GM19238 (cell line): ENCODE measurements at regions not wholly inside any gene's neighbourhood (a gene's known extent, or its start where the extent isn't known, plus 50 kb on each side); places are given as distances from the start of the nearest gene placed in this dataset.
"Not testable (repeated sequence)": the region's sequence is repeated elsewhere in the genome, so short reads cannot be mapped to it uniquely, and the experiment has no call there.

Experiments
- DNase-seq: peaks from one replicate; pipeline ENCODE4 v3.0.0; 2011; ENCODE audit warnings: low spot score; ENCODE audit not compliant: insufficient read length

GRCh38 chr1:213531369-213532310, 456.1 kb upstream of the PROX1 start:
- DNase-seq = no peak

GRCh38 chr1:213533125-213533524, 454.6 kb upstream of the PROX1 start:
- DNase-seq = no peak

DNA sequence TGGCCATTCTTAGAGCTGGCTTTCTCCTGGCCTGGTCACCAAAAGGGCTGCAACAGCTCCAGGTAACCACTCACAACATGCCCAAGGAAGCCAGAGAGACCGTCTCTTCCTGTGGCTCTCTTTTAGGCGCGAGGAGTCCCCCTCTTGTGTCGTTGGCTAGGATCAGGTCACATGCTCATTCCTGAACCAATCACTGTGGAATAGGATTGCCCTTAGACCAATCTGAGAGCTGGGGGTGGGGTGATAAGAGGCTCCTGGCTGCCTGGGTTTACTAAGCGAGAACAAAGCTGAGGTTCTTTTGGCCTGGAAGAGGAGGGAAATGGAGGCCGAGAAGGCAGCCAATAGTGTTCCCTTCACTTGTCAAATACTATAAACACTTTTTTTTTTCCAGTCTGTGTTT, 452.1 kb upstream of the PROX1 start:
- DNase-seq = no peak

- no peak for DNase-seq
Observed at GRCh38 chr1:213538251-213538650, 449.5 kb upstream of the PROX1 start.

GRCh38 chr1:213539464-213539863, 448.3 kb upstream of the PROX1 start:
- no peak for DNase-seq

- no peak for DNase-seq
Observed at GRCh38 chr1:213541641-213542040, 446.1 kb upstream of the PROX1 start.

DNA sequence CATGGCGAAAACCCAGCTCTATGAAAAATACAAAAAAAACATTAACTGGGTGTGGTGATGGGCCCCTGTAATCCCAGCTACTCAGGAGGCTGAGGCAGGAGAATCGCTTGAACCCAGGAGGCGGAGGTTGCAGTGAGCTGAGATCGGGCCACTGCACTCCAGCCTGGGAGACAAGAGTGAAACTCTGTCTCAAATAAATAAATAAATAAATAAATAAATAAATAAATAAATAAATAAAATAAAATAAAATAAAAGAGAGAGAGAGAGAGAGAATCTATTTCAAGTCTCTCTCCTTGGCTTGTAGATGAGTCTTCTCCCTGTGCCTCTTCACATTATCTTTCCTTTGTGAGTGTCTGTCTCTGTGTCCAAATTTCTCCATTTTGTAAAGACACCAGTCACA, 442.6 kb upstream of the PROX1 start:
- DNase-seq = not testable (repeated sequence)

- DNase-seq = no peak
Observed at GRCh38 chr1:213549982-213550381, 437.8 kb upstream of the PROX1 start.

DNA sequence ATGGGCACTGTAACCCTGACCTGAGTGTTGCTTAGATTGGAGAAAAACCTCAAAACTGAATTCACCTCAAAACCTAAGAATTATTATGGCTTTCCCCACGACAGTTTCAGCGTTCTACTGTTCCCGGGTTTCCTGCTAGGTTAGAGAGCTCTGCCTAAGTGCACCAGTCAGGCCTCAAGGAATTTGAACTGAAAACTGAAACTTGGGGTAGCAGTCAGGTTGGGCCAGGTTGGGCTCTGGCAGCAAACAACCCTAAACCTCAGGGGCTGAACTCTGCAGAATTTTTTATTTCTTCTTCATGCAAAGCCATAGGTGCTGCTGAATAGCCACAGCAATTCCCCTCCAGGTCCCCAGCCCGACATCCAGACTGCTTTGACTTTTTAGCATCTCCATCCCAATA, 437.0 kb upstream of the PROX1 start:
- no peak for DNase-seq

- no peak for DNase-seq
Observed at GRCh38 chr1:213552045-213552444, 435.7 kb upstream of the PROX1 start.

GRCh38 chr1:213560226-213560625, 427.5 kb upstream of the PROX1 start:
- no peak for DNase-seq

DNA sequence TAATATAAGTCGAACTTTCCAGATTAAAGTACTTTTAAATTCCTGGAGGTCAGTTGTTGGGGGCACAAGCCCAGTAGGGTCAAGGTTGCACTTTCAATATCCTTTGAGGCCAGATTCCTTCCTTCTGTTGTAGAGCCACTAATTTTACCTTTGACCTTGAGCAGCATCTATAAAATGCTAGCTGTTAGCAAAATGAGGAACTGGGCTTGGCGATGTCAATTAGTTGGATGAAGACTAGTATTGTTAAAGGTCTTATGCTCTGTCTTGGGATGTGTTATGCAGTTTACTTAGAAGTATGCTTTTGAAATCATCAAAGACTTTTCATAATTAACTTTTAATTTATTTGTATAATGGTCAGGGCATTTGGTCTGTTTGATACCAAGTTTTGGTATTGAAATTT, 425.9 kb upstream of the PROX1 start:
- DNase-seq = no peak

DNA sequence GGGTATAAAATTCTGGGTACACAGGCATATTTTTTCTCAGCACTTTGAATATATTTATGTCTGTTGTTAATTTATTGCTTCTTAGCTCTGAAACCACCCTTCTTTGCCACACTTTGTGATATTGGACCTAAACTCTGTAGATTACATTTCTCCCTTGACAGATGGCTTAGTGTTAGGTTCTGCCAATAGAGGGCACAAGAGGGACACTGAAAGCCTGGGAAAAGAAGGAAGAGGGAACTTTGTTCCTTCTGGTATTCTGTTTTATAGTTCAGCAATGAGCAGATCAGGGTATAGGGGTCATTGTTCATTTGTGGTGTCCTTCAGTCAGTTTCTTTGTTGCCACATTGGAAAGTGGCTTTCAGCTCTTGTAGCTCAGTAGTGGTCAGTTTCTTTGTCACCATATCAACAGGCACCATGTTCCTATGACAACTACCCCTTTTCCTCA, 423.5 kb upstream of the PROX1 start:
- DNase-seq = no peak

DNA sequence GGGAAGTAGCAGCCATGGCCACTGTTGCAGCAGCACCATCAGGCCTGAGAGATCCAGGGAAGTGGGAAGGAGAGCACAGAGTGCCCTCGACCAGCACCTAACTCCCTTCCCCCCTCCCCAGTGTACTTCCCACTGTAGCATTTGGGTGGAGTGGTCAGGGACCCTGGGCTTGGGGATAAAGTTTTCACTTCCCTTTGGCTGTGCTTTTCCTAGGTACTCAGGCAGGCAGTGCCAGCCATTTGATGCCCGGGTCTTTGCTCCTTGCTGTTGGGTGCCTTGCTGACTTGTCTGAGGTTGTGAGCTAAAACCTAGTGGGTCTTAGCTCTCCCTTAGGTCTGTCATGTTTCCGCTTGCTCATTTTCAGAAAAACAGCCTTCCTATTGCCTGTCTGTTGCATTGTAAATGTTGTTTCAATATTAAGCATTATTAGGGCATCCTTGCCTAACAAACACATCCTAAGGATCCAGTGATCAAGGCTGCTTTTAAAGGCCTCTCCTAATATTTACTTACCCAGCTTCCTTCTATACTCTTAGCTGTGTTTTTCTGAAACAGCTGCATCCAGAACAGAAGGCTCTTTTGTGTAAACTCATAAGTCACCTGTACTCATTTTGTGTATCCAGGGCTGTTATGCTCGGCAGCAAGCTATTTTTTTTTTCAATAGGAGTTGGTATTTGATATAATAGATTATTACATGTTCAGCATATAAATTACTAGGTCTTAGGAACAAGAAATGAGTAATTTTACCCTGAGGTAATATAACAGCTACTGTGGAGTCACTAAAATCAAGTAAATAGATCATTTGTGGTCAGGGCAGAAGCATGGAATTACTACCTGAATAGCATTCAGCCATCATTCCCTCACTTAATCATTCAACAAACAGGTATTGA, 418.6 kb upstream of the PROX1 start:
- no peak for DNase-seq

GRCh38 chr1:213569816-213570150, 418.0 kb upstream of the PROX1 start:
- DNase-seq = no peak

GRCh38 chr1:213570487-213570886, 417.3 kb upstream of the PROX1 start:
- no peak for DNase-seq

- DNase-seq = no peak
Observed at GRCh38 chr1:213571419-213571818, 416.4 kb upstream of the PROX1 start.

- no peak for DNase-seq
Observed at GRCh38 chr1:213571843-213572242, 415.9 kb upstream of the PROX1 start.

GRCh38 chr1:213572912-213573647, 414.7 kb upstream of the PROX1 start:
- no peak for DNase-seq

- no peak for DNase-seq
Observed at GRCh38 chr1:213573648-213574009, 414.1 kb upstream of the PROX1 start.

DNA sequence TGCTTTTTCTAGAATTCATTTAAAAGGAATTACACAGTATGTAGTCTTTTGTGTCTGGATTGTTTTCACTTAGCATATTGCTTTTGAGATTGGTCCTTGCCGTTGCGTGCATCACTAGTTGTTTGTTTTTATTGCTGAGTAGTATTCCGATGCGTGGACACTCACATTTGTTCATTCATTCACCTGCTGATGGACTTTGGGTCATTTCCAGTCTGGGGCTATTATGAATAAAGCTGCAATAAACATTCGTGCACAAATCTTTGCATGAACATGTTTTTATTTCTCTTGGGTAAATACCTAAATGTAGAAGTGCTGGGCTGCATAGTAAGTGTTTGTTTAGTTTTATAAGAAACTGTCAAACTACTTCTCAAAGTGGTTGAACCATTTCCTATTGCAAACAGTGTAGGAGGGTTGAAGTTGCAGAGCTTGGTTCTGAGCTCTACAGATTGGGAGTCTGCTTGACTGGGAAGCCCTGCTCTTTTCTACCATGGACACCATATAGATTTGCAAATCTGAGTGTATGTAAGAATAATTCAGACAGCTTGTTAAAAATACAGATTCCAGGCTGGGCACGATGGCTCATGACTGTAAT, 404.7 kb upstream of the PROX1 start:
- no peak for DNase-seq
